B cell (primary cell): ENCODE measurements at regions not wholly inside any gene's neighbourhood (a gene's known extent, or its start where the extent isn't known, plus 50 kb on each side); places are given as distances from the start of the nearest gene placed in this dataset.

Experiments used
- ATAC-seq: fragments of 200-7000 bp; cut with Tn5 transposase; one replicate; pipeline ENCODE4 v1.10.0; 2021; ENCODE audit warnings: low read depth, mild to moderate bottlenecking, moderate number of reproducible peaks, moderate library complexity
- CTCF ChIA-PET: fragments of 350-600 bp; sonication (Branson Sonifier 250); formaldehyde crosslinking; loops from one replicate; lab custom pipeline; 2021; ENCODE audit warnings: antibody characterized with exemption, inconsistent platforms; lab: Charles Lee
- POLR2A ChIA-PET: fragments of 350-600 bp; sonication (Branson Sonifier 250); formaldehyde crosslinking; loops from one replicate; lab custom pipeline; 2021; ENCODE audit warnings: antibody characterized with exemption; lab: Charles Lee
- DNase-seq: peaks from one replicate; pipeline ENCODE4 v3.0.0; 2013
- H2AFZ ChIP-seq: 2 replicates; pipeline ENCODE4 v1.6.1; 2012; ENCODE audit warnings: mild to moderate bottlenecking, low read depth, low read length; ENCODE audit not compliant: insufficient read depth, poor library complexity, severe bottlenecking
- H3K27ac ChIP-seq, 2 donors: 1 replicate in 1 of 2; 2 replicates in 1 of 2; pipeline ENCODE4 v1.5.1; 2012 to 2013; ENCODE audit warnings: low read length in 2 of 2, mild to moderate bottlenecking in 2 of 2, moderate library complexity in 1 of 2
- H3K27me3 ChIP-seq, 4 experiments: fragments of 200-600 bp in 1 of 4; sonication (generic) in 1 of 4; replicated peaks in 1 of 4; 1 replicate in 2 of 4; 2 replicates in 2 of 4; pipeline versions ENCODE4 v1.6.1 to v1.7.0; 2013 to 2016; ENCODE audit warnings: low read length in 3 of 4, mild to moderate bottlenecking in 2 of 4, mixed read lengths in 1 of 4, moderate library complexity in 1 of 4; ENCODE audit not compliant: insufficient read depth in 4 of 4, control insufficient read depth in 3 of 4; ENCODE audit errors: control extremely low read depth in 1 of 4
- H3K36me3 ChIP-seq, 2 experiments: replicated peaks in 1 of 2; 1 replicate in 1 of 2; 2 replicates in 1 of 2; pipeline versions ENCODE4 v1.6.1 to v1.7.1; 2013; ENCODE audit warnings: low read length in 1 of 2; ENCODE audit not compliant: insufficient read depth in 2 of 2, control insufficient read depth in 1 of 2; ENCODE audit errors: control extremely low read depth in 1 of 2, extremely low read depth in 1 of 2
- H3K4me1 ChIP-seq, 2 donors: fragments of 200-600 bp in 1 of 2; sonication (generic) in 1 of 2; 1 replicate in 1 of 2; 2 replicates in 1 of 2; pipeline versions ENCODE4 v1.5.1 to v1.6.1; 2013 to 2017; ENCODE audit warnings: low read length in 2 of 2; ENCODE audit not compliant: control insufficient read depth in 2 of 2, insufficient read depth in 2 of 2
- H3K4me2 ChIP-seq: replicated peaks from 2 replicates; pipeline ENCODE3; 2012; ENCODE audit warnings: mild to moderate bottlenecking, low read depth, low read length; ENCODE audit not compliant: poor library complexity, severe bottlenecking
- H3K4me3 ChIP-seq, 5 experiments: fragments of 200-600 bp in 1 of 5; sonication (generic) in 1 of 5; 1 replicate in 3 of 5; 2 replicates in 2 of 5; pipeline versions ENCODE4 v1.5.1 to v1.7.0; 2011 to 2016; ENCODE audit warnings: low read length in 4 of 5, mild to moderate bottlenecking in 4 of 5, low read depth in 2 of 5, control low read depth in 1 of 5, moderate library complexity in 1 of 5; ENCODE audit not compliant: insufficient read depth in 1 of 5; ENCODE audit errors: control extremely low read depth in 1 of 5, extremely low read depth in 1 of 5
- H3K79me2 ChIP-seq: fragments of 200-600 bp; sonication (generic); one replicate; pipeline ENCODE4 v1.6.0; 2016; ENCODE audit warnings: low read length; ENCODE audit not compliant: control insufficient read depth, insufficient read depth
- H3K9ac ChIP-seq: fragments of 200-600 bp; sonication (generic); 2 replicates; pipeline ENCODE4 v1.6.1; 2017; ENCODE audit warnings: mild to moderate bottlenecking, low read length, moderate library complexity
- H3K9me3 ChIP-seq, 3 donors: one replicate each; pipeline versions ENCODE4 v1.6.1 to v1.7.1; 2013; ENCODE audit warnings: low read length in 2 of 3; ENCODE audit not compliant: control insufficient read depth in 2 of 3, insufficient read depth in 1 of 3; ENCODE audit errors: control extremely low read depth in 1 of 3
- H4K20me1 ChIP-seq: 2 replicates; pipeline ENCODE4 v1.6.0; 2012; ENCODE audit warnings: mild to moderate bottlenecking, low read length; ENCODE audit not compliant: insufficient read depth, control insufficient read depth, poor library complexity, severe bottlenecking
- H3K27ac Mint-ChIP-seq: one replicate; pipeline ENCODE4 v1.8.0; 2021; ENCODE audit warnings: mixed read lengths
- H3K27me3 Mint-ChIP-seq: one replicate; pipeline ENCODE4 v1.8.0; 2021; ENCODE audit warnings: mixed read lengths
- H3K4me1 Mint-ChIP-seq: one replicate; pipeline ENCODE4 v1.8.0; 2021; ENCODE audit warnings: mixed read lengths
- H3K4me3 Mint-ChIP-seq: one replicate; pipeline ENCODE4 v1.8.0; 2021; ENCODE audit warnings: mixed read lengths
- H3K9me3 Mint-ChIP-seq: one replicate; pipeline ENCODE4 v1.8.0; 2022; ENCODE audit warnings: mixed read lengths; ENCODE audit not compliant: insufficient read depth
- EZH2 ChIP-seq: IDR thresholded peaks from 2 replicates; pipeline ENCODE4 v1.6.1; 2012; ENCODE audit warnings: borderline replicate concordance, low read depth, mild to moderate bottlenecking, moderate library complexity, low read length; ENCODE audit not compliant: insufficient read depth, poor library complexity, severe bottlenecking
- WGBS: methylation state at CpG from one replicate; pipeline ENCODE4 v1.1.5; 2013; ENCODE audit warnings: missing lambda C conversion rate; ENCODE audit not compliant: insufficient coverage; 5-methylcytosine and 5-hydroxymethylcytosine counted together
- intact Hi-C: fragments of 100-400 bp; cut with micrococcal nuclease; formaldehyde crosslinking; loops from one replicate; pipeline ENCODE4 v1.10.0; 2022
- TF ChIP-seq, protein P1 (sequence below): fragments of 200-600 bp; IDR thresholded peaks from one replicate; pipeline ENCODE4 v1.8.0; 2022; ENCODE audit warnings: antibody characterized with exemption, mild to moderate bottlenecking

DNA sequence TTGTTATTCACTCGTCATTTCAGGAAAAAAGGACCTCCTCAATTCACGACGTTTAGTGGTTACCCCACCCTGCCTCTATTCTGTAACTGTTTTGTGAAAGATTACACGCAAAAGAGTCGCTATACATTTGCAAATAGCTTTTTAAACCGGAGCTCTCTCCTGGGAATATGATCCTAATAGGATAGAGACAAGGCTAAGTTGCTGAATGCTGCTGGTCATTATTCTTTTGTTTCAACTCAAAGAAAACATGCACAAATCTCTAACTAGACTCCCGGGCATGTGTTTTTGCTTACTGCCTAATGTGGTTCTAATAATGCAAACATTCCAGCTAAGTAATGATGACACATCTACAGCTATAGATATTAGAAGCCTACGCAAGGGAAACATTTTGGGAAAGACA lies 214.6 kb upstream of the MDFIC2 start:
- Mint-ChIP-seq H3K4me3 (no peak overlapping the region), H3K27ac (no peak overlapping the region), H3K9me3 (no peaks in the 10 kb centered on the region), H3K27me3 (peaks cover 4% of the 10 kb centered on the region), H3K4me1 (no peaks in the 10 kb centered on the region)
- Histone ChIP-seq H3K27ac (no peak overlapping the region), H3K4me3 (no peak overlapping the region), H3K27me3 (no peaks in the 10 kb centered on the region), H3K36me3 (no peaks in the 10 kb centered on the region), H3K79me2 (no peaks in the 10 kb centered on the region), H4K20me1 (no peaks in the 10 kb centered on the region), H3K9me3 (no peaks in the 10 kb centered on the region), H3K9ac (no peak overlapping the region), H3K4me2 (no peak overlapping the region), H2AFZ (no peak overlapping the region), H3K4me1 (no peaks in the 10 kb centered on the region)
- intact Hi-C loops, result no loop called here
- TF ChIP-seq, protein P1, sequence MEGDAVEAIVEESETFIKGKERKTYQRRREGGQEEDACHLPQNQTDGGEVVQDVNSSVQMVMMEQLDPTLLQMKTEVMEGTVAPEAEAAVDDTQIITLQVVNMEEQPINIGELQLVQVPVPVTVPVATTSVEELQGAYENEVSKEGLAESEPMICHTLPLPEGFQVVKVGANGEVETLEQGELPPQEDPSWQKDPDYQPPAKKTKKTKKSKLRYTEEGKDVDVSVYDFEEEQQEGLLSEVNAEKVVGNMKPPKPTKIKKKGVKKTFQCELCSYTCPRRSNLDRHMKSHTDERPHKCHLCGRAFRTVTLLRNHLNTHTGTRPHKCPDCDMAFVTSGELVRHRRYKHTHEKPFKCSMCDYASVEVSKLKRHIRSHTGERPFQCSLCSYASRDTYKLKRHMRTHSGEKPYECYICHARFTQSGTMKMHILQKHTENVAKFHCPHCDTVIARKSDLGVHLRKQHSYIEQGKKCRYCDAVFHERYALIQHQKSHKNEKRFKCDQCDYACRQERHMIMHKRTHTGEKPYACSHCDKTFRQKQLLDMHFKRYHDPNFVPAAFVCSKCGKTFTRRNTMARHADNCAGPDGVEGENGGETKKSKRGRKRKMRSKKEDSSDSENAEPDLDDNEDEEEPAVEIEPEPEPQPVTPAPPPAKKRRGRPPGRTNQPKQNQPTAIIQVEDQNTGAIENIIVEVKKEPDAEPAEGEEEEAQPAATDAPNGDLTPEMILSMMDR, result no peak
- no peak for TF ChIP-seq EZH2
- 88% methylated on average over 1 of the region's 8 CpGs for WGBS
- ATAC-seq (no peak), DNase-seq (no peak)
- ChIA-PET POLR2A (no interaction called here), CTCF (no interaction called here)

- TF ChIP-seq, protein P1, result no peak
- no peak for TF ChIP-seq EZH2
- H3K4me1 ChIP-seq, result no peaks in the 10 kb centered on the region
- Mint-ChIP-seq H3K4me1 (no peaks in the 10 kb centered on the region), H3K4me3 (no peak overlapping the region), H3K27me3 (peaks cover 15% of the 10 kb centered on the region), H3K9me3 (no peaks in the 10 kb centered on the region), H3K27ac (no peak overlapping the region)
- H3K9ac ChIP-seq, result no peak overlapping the region
- CTCF ChIA-PET, result interaction anchor here (1.0 kb wide), 1 partner anchor 30 kb away, joined by 4 read pairs; no protein-coding TSS in a partner anchor
- H3K4me2 ChIP-seq, result no peak overlapping the region
- no peak overlapping the region for H3K27ac ChIP-seq
- H3K27me3 ChIP-seq, result no peaks in the 10 kb centered on the region
- H3K79me2 ChIP-seq, result no peaks in the 10 kb centered on the region
- intact Hi-C loops, result no loop called here
- POLR2A ChIA-PET, result no interaction called here
- H3K36me3 ChIP-seq, result no peaks in the 10 kb centered on the region
- no peak overlapping the region for H2AFZ ChIP-seq
- no peak overlapping the region for H3K4me3 ChIP-seq
- no peaks in the 10 kb centered on the region for H3K9me3 ChIP-seq
- no CpG with 5 or more reads among the region's 3 CpGs for WGBS
- ATAC-seq, result no peak
- no peak for DNase-seq
- H4K20me1 ChIP-seq, result no peaks in the 10 kb centered on the region
These were observed 207.6 kb upstream of the MDFIC2 start for GRCh38 chr3:70519913-70520659.
